Activated naive CD8-positive, alpha-beta T cell treated with anti-CD3 and anti-CD28 coated beads, Interleukin-2, amount 50 U/mL, for 16 hours (primary cell): ENCODE measurements at regions not wholly inside any gene's neighbourhood (a gene's known extent, or its start where the extent isn't known, plus 50 kb on each side); places are given as distances from the start of the nearest gene placed in this dataset.
"Not testable (repeated sequence)": the region's sequence is repeated elsewhere in the genome, so short reads cannot be mapped to it uniquely, and the experiment has no call there.

Experiments
- DNase-seq: peaks from one replicate; pipeline ENCODE4 v3.0.0-alpha.2; 2020; ENCODE audit warnings: low read depth, low spot score

- not testable (repeated sequence) for DNase-seq
Measured at GRCh38 chr15:19844061-19844460, 697.5 kb downstream of the GOLGA6L6 start.
